Activated naive CD4-positive, alpha-beta T cell treated with anti-CD3 and anti-CD28 coated beads for 36 hours (primary cell): ENCODE measurements at regions not wholly inside any gene's neighbourhood (a gene's known extent, or its start where the extent isn't known, plus 50 kb on each side); places are given as distances from the start of the nearest gene placed in this dataset.

ENCODE experiments used
- CTCF ChIA-PET: fragments of 350-600 bp; sonication (Branson Sonifier 250); formaldehyde crosslinking; loops from one replicate; lab custom pipeline; 2021; ENCODE audit warnings: antibody characterized with exemption; lab: Charles Lee
- DNase-seq: peaks from one replicate; pipeline ENCODE4 v3.0.0-alpha.2; 2020
- H3K27ac Mint-ChIP-seq: one replicate; pipeline ENCODE4 v1.8.0; 2021; ENCODE audit warnings: mild to moderate bottlenecking, mixed read lengths
- H3K27me3 Mint-ChIP-seq: one replicate; pipeline ENCODE4 v1.8.0; 2021; ENCODE audit warnings: low read depth, mixed read lengths
- H3K36me3 Mint-ChIP-seq: one replicate; pipeline ENCODE4 v1.8.0; 2021; ENCODE audit warnings: low read depth, mixed read lengths
- H3K4me1 Mint-ChIP-seq: one replicate; pipeline ENCODE4 v1.8.0; 2021; ENCODE audit warnings: low read depth, mixed read lengths
- H3K4me3 Mint-ChIP-seq: one replicate; pipeline ENCODE4 v1.8.0; 2021; ENCODE audit warnings: mild to moderate bottlenecking, moderate library complexity, mixed read lengths
- H3K9me3 Mint-ChIP-seq: one replicate; pipeline ENCODE4 v1.8.0; 2021; ENCODE audit warnings: mixed read lengths
- intact Hi-C: fragments of 100-400 bp; cut with micrococcal nuclease; formaldehyde crosslinking; loops from one replicate; pipeline ENCODE4 v1.15.1; 2023

DNA sequence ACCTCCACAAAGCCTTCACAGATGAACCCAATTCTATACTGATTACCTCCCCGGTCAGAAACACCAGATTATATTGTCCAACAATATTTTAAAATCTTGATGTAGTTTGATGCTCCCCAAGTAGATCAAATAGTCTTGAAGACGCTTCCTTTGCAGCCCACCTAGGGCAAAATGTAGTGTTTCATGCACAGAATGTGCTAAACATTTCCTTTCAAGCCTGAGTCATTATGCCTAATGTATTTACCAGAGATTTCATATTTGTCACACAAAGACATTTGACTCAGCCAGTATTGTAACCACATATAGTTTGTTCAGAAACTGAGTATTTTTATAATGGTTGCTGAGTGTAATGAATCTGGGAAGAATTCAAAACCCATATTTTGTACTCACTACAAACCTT is 1396.8 kb downstream of the LRRC4C start:
- intact Hi-C loops, result no loop called here
- Mint-ChIP-seq H3K36me3 (no peaks in the 10 kb centered on the region), H3K4me3 (no peak overlapping the region), H3K9me3 (peaks cover 9% of the 10 kb centered on the region), H3K4me1 (no peaks in the 10 kb centered on the region), H3K27me3 (no peaks in the 10 kb centered on the region), H3K27ac (no peak overlapping the region)
- no peak for DNase-seq
- CTCF ChIA-PET, result no interaction called here

DNA sequence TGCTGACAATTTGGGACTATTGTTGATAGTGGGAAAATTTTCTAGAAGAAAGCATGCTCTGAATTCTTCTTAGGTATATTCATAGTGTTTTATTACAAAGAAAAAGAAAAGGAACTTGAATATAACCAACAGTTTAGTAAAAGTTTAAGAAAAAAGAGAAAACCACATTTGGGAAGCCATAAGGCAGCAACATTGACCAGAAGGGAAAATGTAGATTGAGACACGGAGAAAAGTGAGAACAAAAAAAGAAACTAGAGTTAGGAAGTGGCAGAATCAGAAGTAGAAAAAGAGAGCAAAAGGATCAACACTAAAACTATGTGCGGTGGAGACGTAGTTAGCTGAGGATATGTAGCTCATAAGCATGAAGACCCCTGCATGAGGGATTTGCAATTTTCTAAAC is 1398.2 kb downstream of the LRRC4C start:
- Mint-ChIP-seq H3K27ac (no peak overlapping the region), H3K4me3 (no peak overlapping the region), H3K36me3 (no peaks in the 10 kb centered on the region), H3K9me3 (peaks cover 7% of the 10 kb centered on the region), H3K27me3 (no peaks in the 10 kb centered on the region), H3K4me1 (no peaks in the 10 kb centered on the region)
- intact Hi-C loops, result no loop called here
- DNase-seq, result no peak
- CTCF ChIA-PET, result no interaction called here

DNA sequence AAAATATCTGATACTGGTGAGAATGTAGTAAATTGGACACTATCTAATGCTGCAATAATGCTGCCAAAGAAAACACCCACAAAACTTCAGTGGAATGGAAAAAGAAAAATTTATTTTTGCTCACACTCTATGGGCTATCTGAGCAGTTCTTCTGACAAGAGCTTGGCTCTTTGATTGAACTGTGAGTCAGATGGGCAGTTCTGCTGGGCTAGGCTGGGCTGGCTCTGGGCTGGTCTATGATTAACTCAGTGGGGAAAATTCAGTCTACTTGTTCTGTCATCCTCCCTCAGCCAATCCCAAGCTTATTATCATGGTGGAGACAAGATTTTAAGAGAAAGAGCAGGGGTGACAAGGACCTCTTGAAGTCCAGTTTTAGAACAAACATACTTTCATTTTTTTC is 1404.8 kb downstream of the LRRC4C start:
- H3K27me3 Mint-ChIP-seq, result no peaks in the 10 kb centered on the region
- CTCF ChIA-PET, result no interaction called here

DNA sequence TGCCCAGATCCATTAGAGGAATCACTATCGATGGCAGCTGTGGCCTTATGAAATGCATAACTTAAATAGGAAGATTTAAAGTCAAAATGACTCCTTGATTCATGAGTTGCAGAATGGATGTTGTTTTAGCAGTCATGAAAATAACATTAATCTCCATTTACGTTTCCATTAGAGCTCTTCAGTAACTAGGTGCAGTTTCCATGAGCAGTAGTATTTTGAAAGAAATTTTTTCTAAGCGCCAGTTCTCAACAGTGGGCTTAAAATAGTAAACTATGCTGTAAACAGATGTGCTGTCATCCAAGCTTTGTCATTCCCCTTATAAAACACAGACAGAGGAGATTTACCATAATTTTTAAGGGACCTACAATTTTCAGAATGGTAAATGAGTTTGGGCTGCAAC is 1414.1 kb downstream of the LRRC4C start:
- Mint-ChIP-seq H3K4me1 (no peaks in the 10 kb centered on the region), H3K27me3 (no peaks in the 10 kb centered on the region), H3K27ac (no peak overlapping the region), H3K4me3 (no peak overlapping the region), H3K36me3 (no peaks in the 10 kb centered on the region), H3K9me3 (peaks cover 15% of the 10 kb centered on the region)
- CTCF ChIA-PET, result no interaction called here
- intact Hi-C loops, result no loop called here
- no peak for DNase-seq

More for the DNA sequence above, 1404.8 kb downstream of the LRRC4C start:
- Mint-ChIP-seq H3K36me3 (no peaks in the 10 kb centered on the region), H3K4me3 (no peak overlapping the region), H3K27ac (no peak overlapping the region), H3K4me1 (no peaks in the 10 kb centered on the region), H3K9me3 (peaks cover 6% of the 10 kb centered on the region)
- intact Hi-C loops, result no loop called here
- no peak for DNase-seq

DNA sequence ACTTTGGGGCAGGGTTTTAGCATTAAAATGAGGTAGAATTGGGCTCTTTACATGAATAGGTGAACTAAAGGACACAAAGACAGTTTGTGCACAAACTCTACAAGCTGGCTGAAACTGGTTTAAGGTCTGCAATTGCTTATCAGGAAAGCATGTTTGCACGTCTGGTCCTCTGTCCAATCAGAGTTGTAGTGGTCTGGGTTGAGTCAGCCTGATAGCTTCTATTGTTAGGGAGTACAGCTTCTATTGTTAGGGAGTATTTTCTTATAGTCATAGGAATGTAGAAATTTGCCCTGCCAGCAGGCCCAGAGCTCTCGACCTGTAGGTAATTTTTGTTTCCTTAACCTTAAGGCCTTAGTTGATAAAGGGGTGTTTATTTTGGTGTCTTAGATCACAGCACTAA is 1422.4 kb downstream of the LRRC4C start:
- H3K27me3 Mint-ChIP-seq, result no peaks in the 10 kb centered on the region
- no peak for DNase-seq
- no peak overlapping the region for H3K4me3 Mint-ChIP-seq
- CTCF ChIA-PET, result no interaction called here
- intact Hi-C loops, result no loop called here
- H3K27ac Mint-ChIP-seq, result no peak overlapping the region
- H3K36me3 Mint-ChIP-seq, result no peaks in the 10 kb centered on the region
- peaks cover 13% of the 10 kb centered on the region for H3K9me3 Mint-ChIP-seq
- H3K4me1 Mint-ChIP-seq, result no peaks in the 10 kb centered on the region

DNA sequence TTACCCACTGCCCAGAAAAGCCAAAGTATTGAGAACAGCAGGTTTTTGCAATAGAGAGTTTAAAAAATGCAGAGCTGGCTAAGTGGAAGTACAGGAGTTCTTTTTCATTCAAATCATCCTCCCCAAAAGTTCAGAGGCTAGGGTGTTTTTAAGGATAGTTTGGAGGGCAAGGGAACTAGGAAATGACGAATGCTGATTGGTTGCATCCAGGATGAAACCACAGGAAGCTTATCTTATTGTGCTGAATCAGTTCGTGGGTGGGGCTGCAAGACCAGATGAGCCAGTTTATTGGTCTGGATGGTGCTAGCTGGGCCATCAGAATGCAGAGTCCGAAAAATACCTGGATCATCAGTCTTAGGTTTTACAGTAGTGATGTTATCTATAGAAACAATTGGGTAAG is 1427.1 kb downstream of the LRRC4C start:
- no peaks in the 10 kb centered on the region for H3K27me3 Mint-ChIP-seq
- H3K36me3 Mint-ChIP-seq, result no peaks in the 10 kb centered on the region
- no peak overlapping the region for H3K4me3 Mint-ChIP-seq
- no peak overlapping the region for H3K27ac Mint-ChIP-seq
- CTCF ChIA-PET, result no interaction called here
- no peak for DNase-seq
- intact Hi-C loops, result no loop called here
- H3K4me1 Mint-ChIP-seq, result no peaks in the 10 kb centered on the region
- H3K9me3 Mint-ChIP-seq, result peaks cover 11% of the 10 kb centered on the region

DNA sequence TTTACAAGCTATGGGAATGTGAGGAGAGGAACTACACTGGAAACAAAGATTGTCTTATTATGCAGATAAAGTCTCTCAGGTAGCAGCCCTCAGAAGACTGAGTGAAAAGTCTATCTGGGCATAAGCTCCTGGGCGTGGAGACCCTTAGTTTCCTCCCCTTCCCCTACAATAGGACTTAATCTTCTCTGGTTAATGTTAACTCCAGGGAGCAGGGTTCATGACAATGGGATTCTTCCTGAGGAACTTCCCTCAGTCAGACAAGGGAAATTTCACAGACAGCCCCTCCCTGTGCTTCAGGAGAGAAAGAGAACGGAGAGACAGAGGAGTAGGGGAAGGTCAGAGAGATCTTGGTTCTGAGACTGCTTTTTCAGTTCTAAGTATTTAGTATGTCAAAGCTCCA is 1428.6 kb downstream of the LRRC4C start:
- no peaks in the 10 kb centered on the region for H3K27me3 Mint-ChIP-seq
- H3K27ac Mint-ChIP-seq, result no peak overlapping the region
- H3K4me3 Mint-ChIP-seq, result no peak overlapping the region
- H3K9me3 Mint-ChIP-seq, result peaks cover 11% of the 10 kb centered on the region
- H3K4me1 Mint-ChIP-seq, result no peaks in the 10 kb centered on the region
- CTCF ChIA-PET, result interaction anchor here (0.7 kb wide), 1 partner anchor 607 kb away, joined by 3 read pairs; no protein-coding TSS in a partner anchor
- DNase-seq, result no peak
- intact Hi-C loops, result no loop called here
- no peaks in the 10 kb centered on the region for H3K36me3 Mint-ChIP-seq

DNA sequence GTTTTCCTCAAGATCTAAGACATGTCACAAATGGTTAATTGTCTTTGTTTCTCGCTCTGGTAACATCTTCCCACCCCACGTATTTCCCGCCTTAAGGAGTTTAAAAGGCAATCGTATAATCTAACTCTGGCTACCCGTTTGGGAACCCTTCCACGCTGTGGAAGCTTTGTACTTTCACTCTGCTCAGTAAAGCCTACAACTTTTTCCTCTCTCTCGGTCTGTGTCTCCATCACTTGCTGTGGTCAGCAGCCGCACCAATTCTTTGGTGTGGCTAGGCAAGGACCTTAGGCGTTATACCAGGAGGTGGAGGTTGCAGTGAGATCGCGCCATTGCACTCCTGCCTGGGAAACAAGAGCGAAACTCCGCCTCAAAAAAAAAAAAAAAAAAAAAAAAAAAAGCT is 1430.1 kb downstream of the LRRC4C start:
- Mint-ChIP-seq H3K4me1 (no peaks in the 10 kb centered on the region), H3K4me3 (no peak overlapping the region), H3K27ac (no peak overlapping the region), H3K36me3 (no peaks in the 10 kb centered on the region), H3K9me3 (peaks cover 9% of the 10 kb centered on the region), H3K27me3 (no peaks in the 10 kb centered on the region)
- intact Hi-C loops, result no loop called here
- CTCF ChIA-PET, result no interaction called here
- DNase-seq, result no peak

DNA sequence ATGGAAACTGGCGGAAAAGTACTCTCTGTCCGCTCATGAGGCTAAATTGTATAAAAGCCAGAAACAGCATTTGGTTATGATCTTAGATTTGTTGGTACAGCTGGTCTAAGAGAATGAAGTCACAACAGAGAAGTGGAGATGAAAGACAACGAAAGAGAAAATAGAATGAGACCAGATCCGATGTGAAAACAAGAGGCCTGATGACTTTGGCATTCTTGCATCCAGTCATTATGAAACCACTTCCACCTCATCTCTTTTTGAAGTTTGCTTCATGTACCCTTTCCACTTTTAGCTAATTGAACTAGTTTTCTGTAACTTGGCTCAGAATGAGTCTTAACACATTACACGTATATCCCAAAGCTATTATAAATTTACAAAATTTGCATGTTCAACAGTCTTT is 1431.7 kb downstream of the LRRC4C start:
- Mint-ChIP-seq H3K4me1 (no peaks in the 10 kb centered on the region), H3K27ac (no peak overlapping the region), H3K4me3 (no peak overlapping the region), H3K27me3 (no peaks in the 10 kb centered on the region), H3K9me3 (peaks cover 9% of the 10 kb centered on the region), H3K36me3 (no peaks in the 10 kb centered on the region)
- intact Hi-C loops, result no loop called here
- DNase-seq, result no peak
- CTCF ChIA-PET, result interaction anchor here (0.7 kb wide), 1 partner anchor 67 kb away, joined by 3 read pairs; no protein-coding TSS in a partner anchor

DNA sequence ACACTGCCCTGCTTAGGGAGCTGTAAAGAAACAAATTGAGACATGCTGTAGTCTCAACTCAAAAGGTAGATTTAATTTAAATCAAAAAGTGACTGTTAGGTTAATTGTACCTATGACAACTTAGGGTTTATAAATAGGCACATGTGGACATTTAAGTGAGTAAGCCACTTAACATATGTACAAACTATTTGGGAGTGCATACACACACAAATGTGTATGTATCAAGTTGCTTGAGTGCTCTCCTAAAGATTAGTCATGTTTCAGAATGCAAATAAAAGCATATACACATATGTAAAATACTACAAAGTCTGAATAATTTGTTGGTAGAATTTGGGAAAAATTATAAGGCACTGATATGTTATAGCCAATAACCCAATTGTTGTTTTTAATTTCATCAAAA is 1435.7 kb downstream of the LRRC4C start:
- H3K4me3 Mint-ChIP-seq, result no peak overlapping the region
- H3K27me3 Mint-ChIP-seq, result no peaks in the 10 kb centered on the region
- H3K27ac Mint-ChIP-seq, result no peak overlapping the region
- H3K9me3 Mint-ChIP-seq, result peaks cover 12% of the 10 kb centered on the region
- DNase-seq, result no peak
- intact Hi-C loops, result no loop called here
- H3K4me1 Mint-ChIP-seq, result no peaks in the 10 kb centered on the region
- CTCF ChIA-PET, result interaction anchor here (0.7 kb wide), 1 partner anchor 1090 kb away, joined by 3 read pairs; no protein-coding TSS in a partner anchor
- no peaks in the 10 kb centered on the region for H3K36me3 Mint-ChIP-seq

DNA sequence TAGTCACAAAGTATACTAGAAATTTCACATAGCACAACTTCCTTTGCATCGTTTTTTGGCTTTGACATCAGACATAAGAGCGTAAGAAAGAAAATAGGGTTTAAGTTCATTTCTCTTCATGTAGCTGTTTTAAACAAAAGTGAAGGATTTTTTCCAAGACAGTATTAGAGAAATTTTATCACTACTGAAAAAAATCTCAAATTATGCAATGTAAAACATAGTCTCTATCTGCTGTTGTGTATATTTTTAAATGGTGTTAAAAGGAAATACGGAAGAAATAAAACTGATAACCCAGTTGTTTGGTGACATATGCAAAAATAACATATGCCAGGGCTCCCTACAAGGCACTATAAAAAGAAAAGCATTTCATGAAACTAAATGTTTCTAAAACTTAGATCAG is 1449.4 kb downstream of the LRRC4C start:
- CTCF ChIA-PET, result no interaction called here
- Mint-ChIP-seq H3K36me3 (no peaks in the 10 kb centered on the region), H3K27me3 (no peaks in the 10 kb centered on the region), H3K4me1 (no peaks in the 10 kb centered on the region), H3K9me3 (peaks cover 3% of the 10 kb centered on the region), H3K27ac (no peak overlapping the region), H3K4me3 (no peak overlapping the region)
- DNase-seq, result no peak
- intact Hi-C loops, result no loop called here

DNA sequence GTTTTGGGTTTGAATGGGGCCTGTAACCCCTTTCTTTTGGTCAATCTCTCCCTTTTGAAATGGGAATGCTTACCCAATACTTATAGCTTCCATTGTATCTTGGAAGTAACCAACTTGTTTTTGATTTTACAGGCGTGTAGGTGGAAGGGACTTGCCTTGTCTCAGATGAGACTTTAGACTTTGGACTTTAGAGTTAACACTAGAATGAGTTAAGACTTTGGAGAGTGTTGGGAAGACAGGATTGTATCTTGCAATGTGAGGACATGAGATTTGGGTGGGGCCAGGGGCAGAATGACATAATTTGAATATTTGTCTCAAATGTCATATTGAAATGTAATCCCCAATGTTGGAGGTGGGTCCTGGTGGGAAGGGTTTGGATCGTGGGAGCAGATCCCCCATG is 1466.9 kb downstream of the LRRC4C start:
- H3K36me3 Mint-ChIP-seq, result no peaks in the 10 kb centered on the region
- H3K9me3 Mint-ChIP-seq, result peaks cover 29% of the 10 kb centered on the region
- CTCF ChIA-PET, result interaction anchor here (0.6 kb wide), 1 partner anchor 73 kb away, joined by 4 read pairs; no protein-coding TSS in a partner anchor
- no peaks in the 10 kb centered on the region for H3K4me1 Mint-ChIP-seq
- intact Hi-C loops, result no loop called here
- no peak overlapping the region for H3K27ac Mint-ChIP-seq
- DNase-seq, result no peak
- no peaks in the 10 kb centered on the region for H3K27me3 Mint-ChIP-seq
- no peak overlapping the region for H3K4me3 Mint-ChIP-seq

DNA sequence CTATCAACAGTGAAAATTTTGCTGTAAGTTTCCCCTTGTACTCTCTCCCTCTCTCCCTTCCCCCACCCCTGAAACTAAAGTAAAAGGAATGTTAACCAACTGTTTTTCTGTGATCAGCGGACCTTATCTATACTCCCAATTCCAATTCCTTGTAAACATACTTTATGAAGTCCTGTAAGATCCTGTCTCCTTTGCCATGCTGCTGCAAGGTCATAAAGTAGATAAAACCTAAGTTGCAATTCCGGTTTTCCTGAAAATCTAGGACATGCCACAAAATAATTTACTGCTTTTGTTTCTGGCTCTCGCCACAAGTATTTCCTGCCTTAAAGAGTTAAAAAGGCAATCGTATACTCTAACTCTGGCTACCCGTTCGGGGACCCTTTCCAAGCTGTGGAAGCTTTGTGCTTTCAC is 1469.0 kb downstream of the LRRC4C start:
- no peak for DNase-seq
- peaks cover 32% of the 10 kb centered on the region for H3K9me3 Mint-ChIP-seq
- H3K4me1 Mint-ChIP-seq, result no peaks in the 10 kb centered on the region
- no peaks in the 10 kb centered on the region for H3K27me3 Mint-ChIP-seq
- intact Hi-C loops, result no loop called here
- H3K36me3 Mint-ChIP-seq, result no peaks in the 10 kb centered on the region
- H3K4me3 Mint-ChIP-seq, result no peak overlapping the region
- H3K27ac Mint-ChIP-seq, result no peak overlapping the region
- CTCF ChIA-PET, result no interaction called here

DNA sequence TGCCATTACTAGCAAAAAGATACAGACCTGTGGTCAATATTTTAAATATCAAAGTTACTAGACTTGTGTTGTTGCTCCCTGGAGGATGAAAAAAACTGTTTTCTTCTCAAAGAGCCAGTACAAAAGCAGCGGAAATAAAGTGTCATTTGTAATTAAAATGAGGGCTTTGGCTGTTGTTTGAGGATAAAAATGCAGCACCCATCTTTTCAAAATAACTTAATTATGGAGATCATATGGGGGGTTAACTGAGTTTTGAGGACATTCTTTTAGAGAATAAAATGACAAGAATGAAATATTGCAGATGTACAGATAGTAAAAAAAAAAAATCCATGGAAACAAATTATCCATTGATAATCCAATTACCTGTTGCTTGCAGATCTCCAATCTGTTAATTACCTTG is 1484.4 kb downstream of the LRRC4C start:
- no peak overlapping the region for H3K27ac Mint-ChIP-seq
- H3K4me1 Mint-ChIP-seq, result no peaks in the 10 kb centered on the region
- intact Hi-C loops, result no loop called here
- no peak overlapping the region for H3K4me3 Mint-ChIP-seq
- H3K36me3 Mint-ChIP-seq, result no peaks in the 10 kb centered on the region
- DNase-seq, result no peak
- H3K9me3 Mint-ChIP-seq, result peaks cover 5% of the 10 kb centered on the region
- no peaks in the 10 kb centered on the region for H3K27me3 Mint-ChIP-seq
- CTCF ChIA-PET, result no interaction called here
